HG02642 (cell line): ENCODE measurements at regions not wholly inside any gene's neighbourhood (a gene's known extent, or its start where the extent isn't known, plus 50 kb on each side); places are given as distances from the start of the nearest gene placed in this dataset.

Source experiments
- ATAC-seq: cut with Tn5 transposase; IDR thresholded peaks from one replicate; pipeline ENCODE4 v1.9.1; 2021; ENCODE audit warnings: mild to moderate bottlenecking; ENCODE audit not compliant: unreplicated experiment, poor library complexity

DNA sequence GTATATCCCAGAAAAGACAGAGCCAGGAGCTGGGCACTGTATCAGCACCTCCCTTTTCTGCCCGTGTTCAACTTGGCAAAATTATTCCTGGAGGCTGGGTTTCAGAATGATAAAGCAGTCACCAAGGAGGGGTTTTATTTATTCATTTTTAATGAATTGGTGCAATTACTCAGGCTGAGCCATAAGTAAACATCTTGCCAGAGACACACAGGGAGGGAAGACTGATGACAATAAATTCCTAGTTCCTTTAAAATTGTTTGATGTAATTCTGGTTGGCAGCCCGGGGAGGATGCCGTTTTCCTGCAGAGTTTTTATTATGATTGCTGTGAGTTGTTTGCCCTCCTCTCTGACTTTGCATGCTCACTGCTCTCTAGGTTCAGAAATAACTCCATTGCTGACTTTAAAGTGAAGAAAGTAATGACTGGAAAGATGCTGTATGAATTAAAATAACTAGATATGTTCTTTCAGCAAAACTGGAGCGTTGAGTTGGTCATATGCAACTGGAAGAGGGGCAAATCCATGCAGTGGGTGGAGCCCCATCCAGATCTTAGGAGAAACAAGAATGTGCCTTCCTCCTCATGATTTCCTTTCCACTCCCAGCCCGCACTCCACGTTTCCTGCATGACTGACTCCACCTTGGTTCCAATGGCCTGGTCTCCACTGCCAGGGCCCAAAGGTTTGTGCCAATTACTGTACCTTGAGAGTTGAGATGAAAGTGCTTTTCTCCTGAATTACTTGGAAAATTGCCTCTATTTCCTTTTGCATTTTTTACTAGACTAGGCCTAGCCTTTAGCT, 182.1 kb downstream of the RFC3 start:
- no peak for ATAC-seq

DNA sequence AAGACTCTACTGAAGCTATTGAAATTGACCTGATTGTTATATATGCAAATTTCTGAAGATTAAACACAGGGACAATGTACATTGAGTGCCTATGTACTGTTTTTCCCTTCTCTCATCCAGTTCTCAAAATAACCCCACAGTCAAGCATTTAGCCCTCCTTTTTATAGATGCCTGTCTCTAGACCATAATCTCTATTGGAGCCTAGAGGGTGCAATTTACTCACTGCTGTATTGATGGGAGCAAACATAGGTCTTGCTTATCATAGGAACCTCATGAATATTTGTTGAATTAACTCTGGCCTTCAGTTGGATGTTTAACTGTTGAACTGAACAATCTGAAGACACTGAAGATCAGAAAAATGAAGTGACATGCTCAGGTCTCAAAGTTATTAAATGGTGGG, 183.0 kb downstream of the RFC3 start:
- ATAC-seq = no peak

DNA sequence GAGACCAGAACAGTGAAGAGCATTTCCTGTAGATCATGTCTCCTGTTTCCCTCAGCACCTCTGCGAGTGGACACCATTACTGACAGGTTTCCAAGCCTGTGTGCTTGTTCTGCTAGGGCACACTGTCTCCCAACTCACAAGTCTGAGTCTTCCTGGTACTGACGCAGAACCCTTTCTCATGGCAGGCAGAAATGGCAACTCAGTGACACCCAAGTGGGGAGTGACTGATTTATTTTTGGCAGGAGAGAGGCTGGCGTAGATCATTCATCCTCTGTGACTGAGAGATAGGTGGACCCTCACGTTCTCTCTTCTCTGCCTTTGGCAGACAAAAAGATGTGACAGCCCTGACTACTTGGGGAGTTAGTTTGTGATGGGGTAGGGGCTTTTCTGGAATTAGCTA, 183.4 kb downstream of the RFC3 start:
- no peak for ATAC-seq

DNA sequence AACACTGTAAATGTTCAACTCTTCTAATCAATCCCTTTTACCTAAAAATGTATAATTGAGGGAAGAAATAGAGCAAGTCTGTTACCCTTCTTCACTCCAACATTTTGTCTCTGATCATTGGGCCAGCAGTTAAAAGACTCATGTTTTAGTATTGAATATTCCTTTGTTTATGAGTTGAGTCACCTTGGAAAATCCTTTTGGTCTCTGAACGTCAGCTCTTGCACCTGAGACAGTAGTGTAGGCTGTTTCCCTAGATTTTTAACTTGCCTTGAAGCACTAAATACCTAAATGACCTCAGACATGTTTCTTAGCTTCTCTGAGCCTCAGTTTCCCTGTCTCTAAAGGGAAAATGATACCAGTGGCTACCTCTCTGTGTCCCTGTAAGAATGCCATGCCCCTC, 184.2 kb downstream of the RFC3 start:
- ATAC-seq = no peak

DNA sequence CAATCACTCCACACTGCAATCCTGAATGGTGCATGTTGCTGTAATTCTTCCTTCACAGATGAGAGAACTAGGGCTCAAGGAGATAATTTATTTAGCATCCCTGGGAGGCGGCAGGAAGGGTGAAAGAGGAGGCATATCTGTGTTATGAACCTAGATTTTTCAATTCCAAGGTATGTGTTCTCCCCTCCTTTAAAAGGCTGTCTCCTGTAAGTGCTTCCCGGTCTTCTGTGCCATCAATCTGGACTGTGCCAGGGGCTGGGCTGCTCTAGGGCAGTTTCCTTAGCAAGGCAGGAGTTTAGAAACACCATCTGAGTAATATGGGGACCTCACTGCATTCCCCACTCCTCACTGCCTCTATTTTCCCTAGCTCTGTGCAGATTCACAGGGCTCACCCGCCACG, 185.0 kb downstream of the RFC3 start:
- no peak for ATAC-seq

DNA sequence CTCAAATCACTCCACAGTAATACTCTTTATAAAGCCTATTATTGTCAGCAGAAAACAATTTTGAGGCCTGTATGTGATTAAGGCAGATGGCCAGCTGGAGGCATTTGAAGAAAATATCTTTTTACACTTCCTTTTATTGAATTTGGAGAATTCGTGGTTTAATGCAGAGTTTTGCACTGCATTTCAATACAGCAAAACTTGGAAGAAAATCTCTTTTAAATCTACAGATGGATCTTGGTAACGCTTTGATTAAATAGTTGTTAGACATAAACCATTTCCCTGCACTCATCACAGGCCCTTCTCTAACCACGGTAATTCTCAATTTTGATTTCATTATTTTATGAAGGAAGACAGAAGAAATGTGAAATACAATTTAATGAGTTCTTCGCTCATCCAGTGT, 185.7 kb downstream of the RFC3 start:
- ATAC-seq = no peak

DNA sequence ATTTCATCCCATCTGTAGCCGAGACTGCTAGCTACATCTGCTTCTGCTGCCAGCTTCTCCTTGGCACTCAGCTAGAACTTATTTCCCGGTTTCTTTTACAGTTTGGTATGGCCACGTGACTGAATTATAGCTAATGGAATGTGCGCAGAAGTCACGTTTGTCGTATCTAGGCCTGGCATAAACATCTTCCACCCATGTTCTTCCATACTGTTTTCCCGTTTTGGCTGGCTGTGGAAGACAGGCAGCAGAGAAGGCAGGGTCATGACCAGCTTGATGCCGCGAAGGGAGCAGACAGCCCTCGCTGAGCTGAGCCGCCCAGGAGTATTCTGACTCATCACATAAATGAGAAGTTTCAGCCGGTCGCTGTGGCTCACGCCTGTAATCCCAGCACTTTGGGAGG, 186.7 kb downstream of the RFC3 start:
- no peak for ATAC-seq

DNA sequence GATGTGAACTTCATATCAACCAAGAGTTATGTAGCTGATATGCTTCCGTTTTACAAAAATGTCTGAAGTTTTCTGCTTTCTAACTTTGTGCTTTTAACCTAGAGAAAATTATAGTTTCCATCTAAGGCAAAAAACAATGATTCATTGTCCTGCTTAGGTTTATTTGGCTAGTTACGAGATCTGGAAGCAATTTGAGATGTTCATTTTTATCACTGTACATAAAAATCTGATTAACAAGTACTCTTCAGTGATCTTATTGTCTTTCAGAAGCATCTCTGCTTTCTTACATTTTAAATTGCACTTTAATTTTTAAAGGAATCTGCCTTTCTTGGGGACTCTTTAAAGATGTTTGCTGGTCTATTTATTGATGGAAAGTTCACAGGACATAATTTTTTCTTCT, 188.1 kb downstream of the RFC3 start:
- ATAC-seq = no peak

DNA sequence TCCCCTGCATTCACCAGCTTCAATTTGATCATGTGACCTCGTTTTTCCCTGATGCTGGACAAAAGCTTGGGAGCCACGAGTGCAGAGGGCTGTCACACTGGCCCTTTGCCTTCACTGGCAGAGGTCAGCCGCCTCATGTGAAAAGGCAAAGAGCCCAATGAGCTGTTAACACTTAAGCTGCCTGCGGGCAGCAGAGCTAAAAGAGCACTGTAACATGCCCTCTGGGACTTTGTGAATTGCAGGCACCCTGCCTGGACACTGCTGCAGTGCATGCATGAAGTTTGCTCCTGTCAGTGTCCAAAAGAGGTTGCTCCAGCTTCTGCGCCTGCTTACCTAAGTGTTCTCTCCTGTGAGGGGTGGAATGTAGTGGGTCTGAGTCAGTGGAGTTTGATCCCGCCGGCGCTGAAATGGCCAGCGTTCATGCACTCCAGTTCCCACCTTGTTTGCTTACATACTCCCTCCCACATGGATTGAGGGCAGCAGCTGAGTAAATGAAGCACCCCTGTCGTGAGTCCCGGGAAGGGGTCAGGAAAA, 193.7 kb downstream of the RFC3 start:
- ATAC-seq = no peak

DNA sequence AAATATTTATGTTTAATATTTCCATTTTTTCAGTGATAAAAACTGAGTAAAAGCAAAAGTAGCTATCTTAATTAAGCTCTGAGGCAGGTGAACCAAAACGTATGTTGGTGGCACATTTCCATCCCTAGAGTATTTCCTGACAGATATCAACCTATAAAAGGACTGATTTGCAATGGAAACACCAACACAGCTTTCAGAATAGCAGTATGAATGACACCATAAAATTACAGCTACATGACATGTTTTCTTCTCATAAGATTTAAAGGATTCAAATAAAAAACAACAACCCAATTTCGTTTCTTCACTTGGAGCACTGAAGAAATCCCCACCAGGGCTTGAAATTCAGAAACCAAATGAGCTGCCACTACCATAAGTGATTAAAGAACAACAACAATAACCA, 194.4 kb downstream of the RFC3 start:
- ATAC-seq = no peak

DNA sequence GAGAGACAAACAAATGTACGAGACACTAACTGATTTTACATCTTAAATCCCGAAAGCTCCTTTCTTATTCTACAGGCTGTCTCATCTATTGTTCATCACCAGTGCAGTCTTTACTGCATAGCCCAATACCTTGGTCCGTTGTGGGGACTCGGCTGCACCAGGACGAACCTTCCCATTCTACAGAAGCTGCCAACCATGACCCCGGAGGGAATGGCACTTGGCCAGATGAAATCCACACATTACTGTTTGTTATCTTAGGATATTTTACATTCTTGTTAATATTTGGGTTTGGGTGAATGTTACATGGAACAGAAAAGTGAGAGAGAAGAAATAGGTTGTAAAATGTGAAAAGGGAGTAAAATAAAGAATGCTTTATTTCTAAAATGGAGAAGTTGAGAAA, 195.1 kb downstream of the RFC3 start:
- ATAC-seq = no peak

DNA sequence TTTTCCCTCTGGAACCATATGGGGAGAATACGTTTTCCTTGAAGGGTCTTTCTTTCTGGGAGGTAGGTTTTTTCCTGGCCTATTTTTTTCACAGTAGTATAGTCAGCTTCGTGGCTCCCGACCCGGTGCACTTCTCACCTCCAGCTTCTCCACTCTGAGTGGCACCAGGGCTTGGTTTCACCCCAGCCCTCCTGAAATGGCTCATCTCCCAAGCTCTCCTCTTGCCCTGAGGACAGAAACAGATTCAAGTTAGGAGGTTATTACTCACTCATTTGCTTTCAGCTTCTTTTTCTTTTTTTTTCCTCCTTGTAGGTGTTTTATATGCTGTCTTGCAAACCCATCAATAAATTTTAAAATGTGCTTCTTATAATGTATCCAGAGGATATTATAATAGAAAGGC, 199.3 kb downstream of the RFC3 start:
- no peak for ATAC-seq

DNA sequence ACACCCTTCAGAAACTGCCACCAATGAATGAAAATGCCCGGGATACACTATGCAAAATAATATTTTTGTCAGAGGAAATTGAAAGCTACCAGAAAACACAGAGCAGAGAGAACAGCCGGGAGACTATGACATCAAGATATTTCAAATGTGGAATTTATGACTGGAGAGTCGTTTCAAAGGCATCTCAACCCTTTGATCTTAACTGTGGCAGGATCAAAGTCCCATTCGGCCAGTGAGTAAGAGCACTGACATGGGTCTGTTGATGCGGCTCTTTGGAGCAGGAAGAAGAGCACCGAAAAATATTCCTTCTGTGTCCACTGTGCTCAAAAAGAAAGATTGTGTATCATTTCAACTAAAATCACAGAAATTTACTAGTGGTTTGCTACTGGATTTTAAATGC, 201.9 kb downstream of the RFC3 start:
- no peak for ATAC-seq

DNA sequence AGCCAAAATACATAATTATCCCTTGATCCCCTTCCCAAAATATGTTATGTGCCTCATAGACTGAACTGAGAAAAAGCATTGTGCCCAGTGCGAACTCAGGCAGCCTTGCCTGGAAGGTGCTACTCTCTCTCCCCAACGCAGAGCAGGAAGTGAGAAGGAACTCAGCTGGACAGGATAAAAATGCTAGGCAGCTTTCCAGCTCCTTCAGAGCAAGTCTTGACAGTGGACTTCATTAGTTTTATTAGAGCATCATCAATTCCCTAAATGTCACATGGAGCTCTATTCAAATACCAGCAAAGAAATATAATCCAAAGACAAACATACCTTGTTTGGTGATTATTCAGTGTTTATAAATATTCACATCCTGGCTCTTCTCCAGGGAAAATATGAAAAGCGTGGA, 202.4 kb downstream of the RFC3 start:
- no peak for ATAC-seq

DNA sequence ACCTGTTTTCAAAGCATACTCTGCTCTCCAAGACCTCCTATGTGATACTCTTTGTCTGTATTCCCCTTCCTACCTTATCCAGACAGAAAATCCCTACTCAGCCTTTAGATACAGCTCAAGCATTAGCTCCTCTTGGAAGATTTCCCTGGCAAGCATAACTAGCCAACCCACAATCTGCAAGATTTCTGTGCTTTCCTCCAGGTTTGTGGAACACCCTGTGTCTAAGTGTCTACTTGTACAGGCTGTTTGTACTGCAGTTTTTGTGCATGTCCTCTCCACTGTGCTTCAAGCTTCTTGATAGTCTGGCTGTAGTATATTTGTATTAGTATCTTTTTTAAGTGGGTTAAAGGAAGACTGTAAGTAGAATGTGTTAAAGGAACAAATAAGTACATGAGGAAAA, 203.7 kb downstream of the RFC3 start:
- ATAC-seq = no peak

DNA sequence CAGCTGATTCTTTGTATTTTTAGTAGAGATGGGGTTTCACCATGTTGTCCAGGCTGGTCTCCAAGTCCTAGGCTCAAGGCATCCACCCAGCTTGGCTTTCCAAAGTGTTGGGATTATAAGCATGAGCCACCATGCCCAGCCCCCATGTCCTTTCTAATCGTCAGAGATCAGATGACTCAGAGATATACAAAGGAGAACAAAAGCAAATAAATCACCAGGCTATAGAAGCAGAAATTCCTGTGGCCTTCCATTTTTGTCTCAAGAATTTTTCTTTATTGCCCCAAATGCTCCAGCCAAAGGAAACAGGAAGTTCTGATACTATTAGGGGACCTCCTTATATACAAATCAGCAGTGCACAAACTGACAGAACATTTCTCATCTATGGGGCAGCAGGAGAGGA, 207.8 kb downstream of the RFC3 start:
- ATAC-seq = no peak

DNA sequence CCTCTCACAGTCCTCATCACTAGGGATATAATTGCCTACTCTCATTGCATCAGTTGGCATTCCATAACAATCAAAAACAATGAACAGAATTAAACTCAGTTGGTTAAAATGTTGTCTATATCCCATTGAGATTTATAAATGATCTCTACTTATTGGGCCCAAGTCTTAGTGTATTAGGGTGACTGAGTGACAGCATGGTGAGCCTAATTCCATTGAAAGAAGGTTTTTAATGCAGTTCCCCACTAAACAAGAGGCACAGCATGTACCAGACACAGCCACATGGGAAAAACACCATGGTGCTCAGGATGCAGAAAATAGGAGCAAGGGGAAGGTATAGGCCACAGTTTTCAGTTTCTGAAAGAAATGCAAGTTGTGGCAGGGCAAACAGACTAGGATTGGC, 208.4 kb downstream of the RFC3 start:
- ATAC-seq = no peak

DNA sequence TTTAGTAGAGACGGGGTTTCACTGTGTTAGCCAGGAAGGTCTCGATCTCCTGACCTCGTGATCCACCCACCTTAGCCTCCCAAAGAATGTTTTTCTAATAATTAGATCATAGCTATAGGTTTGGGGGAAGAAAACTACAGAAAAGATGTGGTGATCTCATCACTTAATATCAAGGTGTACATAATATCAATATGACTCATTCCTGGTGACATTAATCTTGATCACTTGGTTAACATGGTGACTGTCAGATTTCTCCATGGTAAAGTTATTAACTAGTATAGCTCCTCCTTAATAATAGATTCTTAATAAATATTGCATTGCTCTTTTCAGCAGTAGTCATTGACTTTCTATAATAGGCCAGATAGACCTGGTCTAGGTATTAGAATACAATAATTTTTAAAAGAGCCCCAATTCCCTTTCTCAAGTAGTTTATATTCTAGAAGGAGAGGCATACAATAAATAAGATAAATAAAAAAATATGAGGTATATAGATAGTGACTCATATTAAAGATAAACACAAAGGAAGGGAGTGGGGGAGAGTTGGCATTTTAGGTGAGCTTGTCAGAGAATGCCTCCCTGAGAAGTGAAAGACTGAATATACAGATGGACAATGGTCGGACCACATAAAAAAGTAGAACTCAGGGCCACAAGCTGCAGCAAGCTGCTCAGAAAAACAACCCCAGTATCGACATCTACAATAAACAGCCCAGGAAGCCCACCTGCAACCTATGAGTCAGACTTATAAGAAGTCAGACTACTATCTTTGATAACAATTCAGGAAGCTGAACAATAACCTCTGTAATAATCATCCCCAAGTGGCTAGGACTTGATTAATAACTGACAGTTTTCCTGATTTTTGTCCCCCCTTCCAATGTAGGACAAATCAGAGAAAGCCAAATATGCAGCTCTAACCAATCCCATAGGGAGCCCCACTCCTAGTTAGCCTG, 210.8 kb downstream of the RFC3 start:
- ATAC-seq = no peak

DNA sequence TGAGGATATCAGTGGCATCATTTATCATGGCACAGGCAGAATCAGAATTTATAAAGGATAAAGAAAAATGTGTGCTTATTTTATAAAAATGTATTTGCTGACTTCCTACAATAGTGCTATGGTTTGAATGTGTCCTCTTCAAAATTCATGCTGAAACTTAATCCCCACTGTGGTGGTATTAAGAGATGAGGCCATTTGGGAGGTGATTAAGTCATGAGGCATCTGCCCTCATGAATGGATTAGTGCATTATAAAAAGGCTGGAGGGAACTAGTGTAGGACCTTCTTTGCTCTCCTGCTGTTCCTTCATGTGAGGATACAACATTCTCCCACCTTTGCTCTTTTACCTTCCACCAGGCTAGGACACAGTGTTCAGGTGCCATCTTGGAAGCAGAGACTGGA, 212.8 kb downstream of the RFC3 start:
- no peak for ATAC-seq

DNA sequence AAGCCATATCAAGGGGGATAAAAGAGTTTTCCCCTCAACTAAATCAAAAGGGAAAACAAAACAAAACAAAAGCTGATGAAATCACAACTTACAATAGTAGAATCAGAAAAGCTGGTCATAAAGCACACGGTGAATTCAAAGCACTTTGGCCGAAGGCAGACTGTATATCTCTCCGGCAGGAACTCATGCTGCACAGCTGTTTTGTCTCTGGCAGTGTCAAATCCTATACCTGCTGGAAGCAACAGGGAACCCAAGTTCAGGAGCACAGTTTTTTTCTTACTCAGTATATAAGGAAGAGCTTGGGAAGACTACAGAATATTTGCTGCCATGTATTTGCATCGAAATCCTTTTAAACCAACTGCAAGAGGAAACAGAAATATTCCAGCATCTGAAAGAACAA, 213.7 kb downstream of the RFC3 start:
- no peak for ATAC-seq

DNA sequence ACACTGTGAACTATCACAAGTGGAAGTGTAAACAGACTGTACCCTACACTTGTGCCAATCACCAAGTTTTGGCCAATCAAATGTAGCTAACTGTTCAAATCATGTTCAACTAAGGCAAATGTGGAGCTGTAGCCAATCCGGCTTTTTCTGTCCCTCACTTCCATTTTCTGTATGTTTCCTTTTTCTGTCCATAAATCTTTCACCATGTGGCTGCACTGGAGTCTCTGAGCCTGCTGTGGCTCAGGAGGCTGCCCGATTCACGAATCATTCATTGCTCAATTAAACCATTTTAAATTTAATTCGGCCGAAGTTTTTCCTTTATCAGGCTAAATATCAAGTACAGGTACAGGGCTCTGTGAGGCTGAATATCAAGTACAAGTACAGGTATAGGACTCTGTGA, 216.5 kb downstream of the RFC3 start:
- no peak for ATAC-seq
